ENCODE measurements at regions not wholly inside any gene's neighbourhood (a gene's known extent, or its start where the extent isn't known, plus 50 kb on each side); places are given as distances from the start of the nearest gene placed in this dataset.

GRCh38 chr6:163808231-163808630 is 393.7 kb downstream of the QKI start:
- TF ChIP-seq CTCF (conservative IDR thresholded peaks at IDR 0.05; ENCODE audit: low read length) (no peak), EZH2phosphoT487 (IDR thresholded peaks at IDR 0.05; ENCODE audit: borderline replicate concordance) (no peak)
